HEK293 (cell line): ENCODE measurements at regions not wholly inside any gene's neighbourhood (a gene's known extent, or its start where the extent isn't known, plus 50 kb on each side); places are given as distances from the start of the nearest gene placed in this dataset.

Experiments used
- CTCF ChIA-PET: fragments of 350-600 bp; formaldehyde crosslinking; extraction: SDS; loops from one replicate; lab custom pipeline; 2021; ENCODE audit warnings: antibody characterized with exemption; lab: Yijun Ruan, JAX
- POLR2A ChIA-PET: fragments of 300-600 bp; formaldehyde crosslinking; extraction: SDS; loops from one replicate; lab custom pipeline; 2020; ENCODE audit warnings: antibody characterized with exemption, inconsistent platforms; lab: Yijun Ruan, JAX
- H3K27ac ChIP-seq: fragments of 200-500 bp; sonication (Bioruptor generic); 2 replicates; pipeline ENCODE4 v1.5.1; 2014; ENCODE audit warnings: low read depth, low read length, control low read depth, inconsistent platforms; ENCODE audit errors: extremely low read depth
- H3K36me3 ChIP-seq, 2 experiments: fragments of 200-500 bp in 1 of 2; sonication (Bioruptor generic) in 1 of 2; 1 replicate in 1 of 2; 2 replicates in 1 of 2; pipeline ENCODE4 v1.5.1; 2014 to 2017; ENCODE audit warnings: inconsistent platforms in 2 of 2, low read length in 2 of 2; ENCODE audit not compliant: control insufficient read depth in 2 of 2, insufficient read depth in 1 of 2
- H3K4me1 ChIP-seq: fragments of 200-500 bp; sonication (Bioruptor generic); 2 replicates; pipeline ENCODE4 v1.5.1; 2014; ENCODE audit warnings: mild to moderate bottlenecking, low read length, inconsistent platforms; ENCODE audit not compliant: control insufficient read depth, insufficient read depth
- H3K4me3 ChIP-seq: 2 replicates; pipeline ENCODE4 v1.5.1; 2011; ENCODE audit warnings: low read depth, mild to moderate bottlenecking, control low read depth, low read length, moderate library complexity
- H3K9me3 ChIP-seq: fragments of 200-500 bp; sonication (Bioruptor generic); 2 replicates; pipeline ENCODE4 v1.5.1; 2014; ENCODE audit warnings: low read depth, low read length, inconsistent platforms; ENCODE audit not compliant: control insufficient read depth, insufficient read depth
- AEBP2 ChIP-seq: fragments of 450-650 bp; formaldehyde crosslinking; IDR thresholded peaks from 2 replicates; pipeline ENCODE4 v1.5.1; 2016; ENCODE audit warnings: missing biosample characterization, missing genetic modification characterization, borderline replicate concordance
- EGR2 ChIP-seq: fragments of 450-650 bp; formaldehyde crosslinking; IDR thresholded peaks from 2 replicates; pipeline ENCODE4 v1.5.1; 2016; ENCODE audit warnings: low read depth, missing biosample characterization, missing genetic modification characterization
- PRDM4 ChIP-seq: fragments of 450-650 bp; formaldehyde crosslinking; IDR thresholded peaks from 2 replicates; pipeline ENCODE4 v1.5.1; 2017; ENCODE audit warnings: missing biosample characterization, missing genetic modification characterization
- RBAK ChIP-seq: fragments of 450-650 bp; formaldehyde crosslinking; IDR thresholded peaks from 2 replicates; pipeline ENCODE4 v1.5.1; 2016; ENCODE audit warnings: missing biosample characterization, missing genetic modification characterization
- REST ChIP-seq: fragments of 450-650 bp; formaldehyde crosslinking; IDR thresholded peaks from 2 replicates; pipeline ENCODE4 v1.5.1; 2016; ENCODE audit warnings: missing biosample characterization, missing genetic modification characterization
- SALL2 ChIP-seq: fragments of 450-650 bp; formaldehyde crosslinking; IDR thresholded peaks from 2 replicates; pipeline ENCODE4 v1.5.0; 2017; ENCODE audit warnings: missing biosample characterization, mild to moderate bottlenecking, missing genetic modification characterization, borderline replicate concordance
- SETDB1 ChIP-seq: IDR thresholded peaks from one replicate; pipeline ENCODE4 v1.6.1; 2017; ENCODE audit warnings: mild to moderate bottlenecking, low read length, moderate library complexity, mixed read lengths; ENCODE audit not compliant: insufficient read length
- YY2 ChIP-seq: fragments of 450-650 bp; formaldehyde crosslinking; IDR thresholded peaks from 2 replicates; pipeline ENCODE4 v1.5.1; 2016; ENCODE audit warnings: missing biosample characterization, missing genetic modification characterization
- ZBTB20 ChIP-seq: fragments of 450-650 bp; formaldehyde crosslinking; IDR thresholded peaks from 2 replicates; pipeline ENCODE4 v1.5.1; 2016; ENCODE audit warnings: missing biosample characterization, missing genetic modification characterization
- ZBTB8A ChIP-seq: fragments of 450-650 bp; formaldehyde crosslinking; IDR thresholded peaks from 2 replicates; pipeline ENCODE4 v1.5.1; 2016; ENCODE audit warnings: missing biosample characterization, missing genetic modification characterization
- ZFP41 ChIP-seq: fragments of 450-650 bp; formaldehyde crosslinking; IDR thresholded peaks from 2 replicates; pipeline ENCODE4 v1.5.1; 2016; ENCODE audit warnings: missing biosample characterization, missing genetic modification characterization, borderline replicate concordance
- ZNF157 ChIP-seq: fragments of 450-650 bp; formaldehyde crosslinking; IDR thresholded peaks from 2 replicates; pipeline ENCODE4 v1.5.1; 2016; ENCODE audit warnings: missing biosample characterization, missing genetic modification characterization
- ZNF16 ChIP-seq: fragments of 450-650 bp; formaldehyde crosslinking; IDR thresholded peaks from 2 replicates; pipeline ENCODE4 v1.5.1; 2016; ENCODE audit warnings: low read depth, missing biosample characterization, missing genetic modification characterization
- ZNF202 ChIP-seq: fragments of 450-650 bp; formaldehyde crosslinking; IDR thresholded peaks from 2 replicates; pipeline ENCODE4 v1.5.1; 2016; ENCODE audit warnings: missing biosample characterization, missing genetic modification characterization, borderline replicate concordance
- ZNF223 ChIP-seq: fragments of 450-650 bp; formaldehyde crosslinking; IDR thresholded peaks from 2 replicates; pipeline ENCODE4 v1.5.1; 2016; ENCODE audit warnings: missing biosample characterization, missing genetic modification characterization
- ZNF248 ChIP-seq: fragments of 450-650 bp; formaldehyde crosslinking; IDR thresholded peaks from 2 replicates; pipeline ENCODE4 v1.5.1; 2017; ENCODE audit warnings: missing biosample characterization, missing genetic modification characterization
- ZNF26 ChIP-seq: fragments of 450-650 bp; formaldehyde crosslinking; IDR thresholded peaks from 2 replicates; pipeline ENCODE4 v1.5.1; 2016; ENCODE audit warnings: missing biosample characterization, missing genetic modification characterization
- ZNF292 ChIP-seq: fragments of 450-650 bp; formaldehyde crosslinking; IDR thresholded peaks from 2 replicates; pipeline ENCODE4 v1.5.1; 2016; ENCODE audit warnings: low read depth, missing biosample characterization, missing genetic modification characterization, borderline replicate concordance
- ZNF341 ChIP-seq: fragments of 450-650 bp; formaldehyde crosslinking; IDR thresholded peaks from 2 replicates; pipeline ENCODE4; 2016; ENCODE audit warnings: low read depth, missing biosample characterization, missing genetic modification characterization
- ZNF404 ChIP-seq: fragments of 450-650 bp; formaldehyde crosslinking; IDR thresholded peaks from 2 replicates; pipeline ENCODE4 v1.5.1; 2017; ENCODE audit warnings: missing biosample characterization, missing genetic modification characterization
- ZNF558 ChIP-seq: fragments of 450-650 bp; formaldehyde crosslinking; IDR thresholded peaks from 2 replicates; pipeline ENCODE4 v1.5.1; 2016; ENCODE audit warnings: missing biosample characterization, missing genetic modification characterization
- ZNF596 ChIP-seq: fragments of 450-650 bp; IDR thresholded peaks from 2 replicates; pipeline ENCODE4 v1.5.0; 2018; ENCODE audit warnings: missing biosample characterization, mild to moderate bottlenecking, missing genetic modification characterization, moderate library complexity
- ZNF654 ChIP-seq: fragments of 450-650 bp; formaldehyde crosslinking; IDR thresholded peaks from 2 replicates; pipeline ENCODE4 v1.5.1; 2016; ENCODE audit warnings: low read depth, missing biosample characterization, missing genetic modification characterization
- ZNF791 ChIP-seq: fragments of 450-650 bp; formaldehyde crosslinking; IDR thresholded peaks from 2 replicates; pipeline ENCODE4 v1.5.1; 2016; ENCODE audit warnings: missing biosample characterization, missing genetic modification characterization

GRCh38 chr2:111673526-111673925 is 210.5 kb downstream of the ANAPC1 start:
- no peak overlapping the region for H3K27ac ChIP-seq
- no peak overlapping the region for H3K4me3 ChIP-seq
- H3K9me3 ChIP-seq: no peaks in the 10 kb centered on the region
- no peaks in the 10 kb centered on the region for H3K36me3 ChIP-seq
- ChIA-PET POLR2A (no interaction called here), CTCF (interaction anchor here (0.7 kb wide), 1 partner anchor 819 kb away, joined by 3 read pairs; no protein-coding TSS in a partner anchor)
- no peak for TF ChIP-seq ZNF26
- TF ChIP-seq ZNF16 (tag by site-specific recombination): no peak
- no peak for TF ChIP-seq ZNF654 (tag by site-specific recombination)
- TF ChIP-seq ZBTB8A: no peak
- TF ChIP-seq ZNF248 (tag by site-specific recombination): no peak
- no peak for TF ChIP-seq ZNF596 (tag by site-specific recombination)
- no peak for TF ChIP-seq ZFP41 (tag by site-specific recombination)
- no peak for TF ChIP-seq RBAK (tag by site-specific recombination)
- 0 out of 2 replicates have a peak, but pooled peaks cover 3% of the 10 kb centered on the region for H3K4me1 ChIP-seq

GRCh38 chr2:111675419-111676194 is 208.4 kb downstream of the ANAPC1 start:
- Histone ChIP-seq H3K9me3 (no peaks in the 10 kb centered on the region), H3K4me1 (0 out of 2 replicates have a peak, but pooled peaks cover 5% of the 10 kb centered on the region), H3K4me3 (no peak overlapping the region), H3K27ac (no peak overlapping the region), H3K36me3 (no peaks in the 10 kb centered on the region)
- CTCF ChIA-PET: interaction anchor here (0.6 to 1.0 kb wide), 3 partner anchors 27 to 56 kb away, joined by 3 to 4 read pairs (median 3); no protein-coding TSS in a partner anchor
- TF ChIP-seq ZNF558 (no peak), ZNF223 (no peak), ZNF157 (tag by site-specific recombination) (no peak), YY2 (tag by site-specific recombination) (no peak), ZNF791 (no peak), REST (no peak), SETDB1 (no peak), ZNF404 (tag by site-specific recombination) (no peak), AEBP2 (tag by site-specific recombination) (no peak), EGR2 (tag by site-specific recombination) (no peak), ZNF341 (tag by site-specific recombination) (no peak), ZBTB20 (tag by site-specific recombination) (no peak), PRDM4 (tag by site-specific recombination) (no peak), SALL2 (tag by site-specific recombination) (no peak), ZNF202 (tag by site-specific recombination) (no peak), ZNF292 (no peak)
- POLR2A ChIA-PET: no interaction called here
